ENCODE measurements at regions not wholly inside any gene's neighbourhood (a gene's known extent, or its start where the extent isn't known, plus 50 kb on each side); places are given as distances from the start of the nearest gene placed in this dataset.

DNA sequence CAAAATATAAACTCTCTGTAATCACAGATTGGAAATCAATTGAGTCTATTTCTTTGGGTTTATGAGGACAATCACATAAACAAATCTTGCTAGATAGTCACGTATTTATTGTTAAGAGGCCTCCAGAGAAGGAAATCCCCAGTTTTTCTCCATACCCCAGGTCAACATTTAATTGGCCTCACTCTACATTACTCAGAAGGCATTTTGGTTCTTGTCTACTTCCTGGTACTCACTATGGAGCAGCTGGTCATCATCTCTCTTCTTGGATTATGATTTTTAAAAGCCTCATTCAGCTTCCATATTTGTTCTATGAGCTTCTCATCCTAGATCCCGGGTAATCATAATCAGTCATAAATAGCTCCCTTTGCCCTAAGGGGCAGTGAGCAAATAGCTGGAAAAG, 81.6 kb upstream of the LNX1 start:
- TF ChIP-seq POLR2A (IDR thresholded peaks at IDR 0.05; ENCODE audit: low read depth, low read length) (no peak), POLR2AphosphoS5 (IDR thresholded peaks at IDR 0.05; ENCODE audit: low read depth, low read length) (no peak), TAF1 (IDR thresholded peaks at IDR 0.05; ENCODE audit: low read depth, low read length) (no peak), POU2F2 (IDR thresholded peaks at IDR 0.05; ENCODE audit: low read depth, low read length) (no peak), SPI1 (IDR thresholded peaks at IDR 0.05; ENCODE audit: low read depth, low read length) (no peak)
